Kidney glomerular epithelial cell (primary cell): ENCODE measurements at regions not wholly inside any gene's neighbourhood (a gene's known extent, or its start where the extent isn't known, plus 50 kb on each side); places are given as distances from the start of the nearest gene placed in this dataset.
"Not testable (repeated sequence)": the region's sequence is repeated elsewhere in the genome, so short reads cannot be mapped to it uniquely, and the experiment has no call there.

ENCODE experiments used
- DNase-seq: peaks from one replicate; lab custom pipeline; 2025; lab: John Stamatoyannopoulos, UW

- no peak for DNase-seq
Observed at GRCh38 chr2:49309461-49309860, 155.1 kb upstream of the FSHR start.

GRCh38 chr2:49306925-49307324 lies 152.6 kb upstream of the FSHR start:
- DNase-seq, result no peak

DNA sequence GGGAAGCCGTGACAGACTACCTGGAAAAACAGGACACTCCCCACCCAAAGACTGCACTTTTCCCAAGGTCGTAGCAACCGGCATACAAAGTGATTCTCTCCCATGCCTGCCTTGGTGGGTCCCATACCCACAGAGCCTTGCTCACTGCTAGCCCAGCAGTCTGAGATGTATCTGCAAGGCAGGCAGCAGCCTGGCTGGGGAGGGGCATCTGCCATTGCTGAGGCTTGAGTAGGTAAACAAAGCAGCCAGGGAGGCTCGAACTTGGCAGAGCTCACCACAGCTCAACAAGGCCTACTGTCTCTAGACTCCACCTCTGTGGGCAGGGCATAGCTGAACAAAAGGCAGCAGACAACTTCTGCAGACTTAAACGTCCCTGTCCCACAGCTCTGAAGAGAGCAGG lies 144.4 kb upstream of the FSHR start:
- DNase-seq, result not testable (repeated sequence)

DNA sequence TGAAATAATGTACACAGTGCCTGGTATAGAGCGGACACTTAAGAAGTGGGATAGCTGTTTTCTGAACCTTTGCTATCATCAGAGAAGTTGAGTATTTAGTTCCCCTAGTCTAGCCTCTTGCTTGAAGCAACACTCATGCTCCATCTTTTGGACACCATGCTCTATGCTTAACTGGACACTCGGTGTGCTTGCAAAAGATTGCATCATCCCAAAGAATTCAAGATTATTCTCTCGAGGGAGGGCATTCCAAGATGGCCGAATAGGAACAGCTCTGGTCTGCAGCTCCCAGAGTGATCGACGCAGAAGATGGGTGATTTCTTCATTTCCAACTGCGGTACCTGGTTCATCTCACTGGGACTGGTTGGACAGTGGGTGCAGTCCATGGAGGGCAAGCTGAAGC lies 143.9 kb upstream of the FSHR start:
- no peak for DNase-seq

DNA sequence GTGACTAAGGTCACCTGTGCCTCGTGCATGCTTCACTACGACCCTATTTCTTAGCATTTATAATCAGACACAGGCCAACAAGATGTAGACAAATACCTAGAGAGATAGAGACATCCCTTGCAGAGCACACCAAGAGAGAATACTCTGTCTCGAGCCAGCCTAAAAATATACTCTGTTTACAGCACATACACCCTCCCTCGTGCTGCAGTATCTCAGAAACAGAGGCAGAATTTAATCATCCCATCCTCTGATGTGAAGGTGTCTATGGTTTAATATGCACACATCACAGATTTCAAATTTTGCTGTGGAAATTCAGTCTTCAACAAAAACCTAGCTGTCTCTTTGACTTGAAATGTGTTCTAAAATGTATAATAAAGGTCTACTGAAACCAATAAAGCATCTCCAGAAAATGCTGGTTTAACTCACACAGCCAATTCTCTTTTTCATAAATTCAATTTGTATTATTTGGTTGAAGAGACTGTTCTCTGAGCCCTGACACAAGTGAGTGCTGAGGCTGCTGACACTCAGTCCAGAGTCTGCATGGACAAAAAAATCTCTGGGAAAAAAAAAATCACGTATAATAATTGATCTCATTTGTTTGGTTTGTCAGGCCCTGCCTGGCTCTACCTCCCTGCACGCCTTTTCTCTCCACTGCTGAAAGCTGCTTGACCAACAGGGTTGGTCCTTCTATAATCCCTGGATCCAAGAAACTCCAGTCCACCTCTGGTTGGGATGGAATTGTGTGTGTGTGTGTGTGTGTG lies 142.0 kb upstream of the FSHR start:
- no peak for DNase-seq

- DNase-seq, result no peak
Observed at GRCh38 chr2:49294225-49294624, 139.9 kb upstream of the FSHR start.

GRCh38 chr2:49291619-49292018 lies 137.3 kb upstream of the FSHR start:
- DNase-seq, result no peak

GRCh38 chr2:49289711-49290110 lies 135.4 kb upstream of the FSHR start:
- DNase-seq, result no peak

DNA sequence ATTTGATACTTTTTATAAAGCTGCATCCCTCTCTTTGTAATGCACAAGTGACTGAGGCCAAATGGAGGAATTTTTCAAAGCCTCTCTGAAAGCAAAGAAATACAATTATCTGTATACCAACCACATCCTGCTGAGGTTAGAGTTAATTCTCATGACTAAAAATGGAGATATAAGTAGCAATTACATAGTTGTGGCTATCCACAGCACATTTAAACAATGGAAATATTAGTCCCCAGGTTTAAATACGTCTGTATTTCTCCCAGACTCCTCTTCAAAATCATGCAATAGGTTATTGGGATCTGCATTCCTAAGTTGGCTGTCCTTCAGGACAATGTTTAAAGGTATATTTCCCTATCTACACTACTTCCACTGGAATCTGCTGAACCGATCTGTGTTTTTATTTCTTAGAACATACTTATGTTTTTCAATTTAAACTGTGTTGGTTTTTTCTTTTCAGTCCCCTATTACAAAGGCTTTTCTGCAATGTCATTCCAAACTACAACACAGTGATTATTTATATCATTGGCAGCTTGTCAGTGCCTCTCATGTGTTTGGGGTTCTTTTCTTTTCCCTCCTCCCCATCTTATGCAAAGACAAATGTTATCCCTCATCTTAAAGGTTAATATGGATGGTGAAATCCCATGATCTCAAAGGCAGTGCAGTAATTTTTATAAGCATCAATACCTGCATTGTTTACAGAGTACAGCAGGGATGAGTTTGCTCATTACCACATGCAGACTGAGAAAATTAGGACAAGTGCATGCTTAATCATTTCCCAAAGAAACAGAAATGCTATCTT lies 134.8 kb upstream of the FSHR start:
- no peak for DNase-seq

GRCh38 chr2:49288113-49288705 lies 133.9 kb upstream of the FSHR start:
- DNase-seq, result no peak

GRCh38 chr2:49286726-49287125 lies 132.4 kb upstream of the FSHR start:
- DNase-seq, result no peak

- no peak for DNase-seq
Observed at GRCh38 chr2:49286045-49286444, 131.7 kb upstream of the FSHR start.

DNA sequence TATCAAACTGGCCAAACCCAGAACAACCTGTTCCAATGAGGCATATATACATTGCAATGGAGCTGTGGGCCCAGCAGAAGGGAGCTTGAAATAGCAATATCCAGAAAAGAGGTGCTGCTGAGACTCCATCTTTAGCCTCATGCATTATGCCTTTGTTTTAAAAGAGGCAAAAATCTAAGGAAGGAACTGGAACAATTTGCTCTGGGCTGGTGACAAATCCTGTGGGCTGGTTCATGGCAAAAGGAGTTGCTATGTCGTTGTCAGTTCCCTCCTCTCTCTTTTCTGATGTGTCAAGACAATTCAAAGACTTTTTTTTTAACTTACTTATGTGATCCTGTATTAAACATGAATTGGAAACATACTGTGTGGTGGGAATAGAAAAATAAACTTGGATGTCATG lies 124.2 kb upstream of the FSHR start:
- DNase-seq, result no peak

- no peak for DNase-seq
Observed at GRCh38 chr2:49278141-49278540, 123.8 kb upstream of the FSHR start.

- DNase-seq, result no peak
Observed at GRCh38 chr2:49271060-49271606, 116.8 kb upstream of the FSHR start.

GRCh38 chr2:49270091-49270490 lies 115.8 kb upstream of the FSHR start:
- no peak for DNase-seq

GRCh38 chr2:49265471-49265870 lies 111.2 kb upstream of the FSHR start:
- DNase-seq, result no peak

DNA sequence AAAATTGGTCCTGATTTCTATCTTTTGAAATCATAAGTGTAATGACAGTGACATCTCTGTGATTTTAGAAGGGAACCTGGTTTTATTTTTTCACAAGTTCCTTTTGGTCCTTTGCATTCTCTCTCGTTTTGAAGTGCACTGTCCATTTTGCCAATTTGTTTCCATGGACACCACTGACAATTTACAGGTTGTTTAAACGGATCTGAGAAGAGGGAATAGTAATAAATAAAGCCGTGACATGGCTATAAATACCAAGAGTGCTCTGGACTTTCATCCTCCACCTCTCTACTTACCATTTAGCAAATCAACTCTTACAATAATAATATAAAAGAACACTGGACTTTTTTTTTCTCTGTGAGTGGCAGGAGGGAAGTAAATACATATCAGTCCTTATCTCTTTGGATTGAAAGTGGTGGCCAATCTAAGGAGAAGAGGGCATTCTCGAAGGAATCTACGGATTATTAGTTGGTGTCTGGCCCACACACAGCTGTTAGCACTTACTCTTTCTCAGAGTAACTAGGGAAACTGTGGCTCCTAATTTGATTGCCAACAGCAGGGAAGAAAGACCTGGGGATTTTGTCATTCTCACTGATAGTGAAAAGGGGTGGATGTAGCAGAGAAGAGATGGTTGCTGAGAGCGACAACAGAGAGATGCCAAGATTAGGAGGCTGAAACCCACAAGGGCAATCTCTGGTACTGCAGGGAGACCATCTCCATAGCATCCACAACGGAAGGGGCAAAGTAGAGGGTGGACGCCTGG lies 108.7 kb upstream of the FSHR start:
- no peak for DNase-seq

DNA sequence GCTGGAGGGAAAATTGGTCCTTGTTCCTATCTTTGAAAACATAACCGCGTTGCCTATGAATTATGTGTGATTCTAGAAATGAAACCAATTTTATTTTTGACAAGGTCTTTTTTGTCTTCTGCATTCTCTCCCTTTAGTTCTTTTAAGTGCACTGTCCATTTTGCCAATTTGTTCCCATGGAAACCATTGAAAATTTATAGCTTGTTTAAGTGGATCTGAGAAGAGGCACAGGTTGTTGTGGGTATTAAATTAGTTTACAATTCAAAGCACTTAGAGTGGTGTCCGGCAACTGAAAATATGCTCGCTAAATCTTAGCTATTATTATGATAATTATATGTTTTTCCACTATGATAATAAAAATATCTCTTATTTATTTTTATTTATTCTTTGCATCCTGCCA lies 107.5 kb upstream of the FSHR start:
- no peak for DNase-seq

GRCh38 chr2:49260979-49261538 lies 106.7 kb upstream of the FSHR start:
- no peak for DNase-seq

GRCh38 chr2:49259926-49260325 lies 105.6 kb upstream of the FSHR start:
- no peak for DNase-seq
